Stimulated activated memory B cell treated with anti-CD40 and anti-IgM and Interleukin-4, amounts not matched to agents 10 μg/mL and 1 μg/mL and 100 μg/mL, for 72 hours (primary cell): ENCODE measurements at regions not wholly inside any gene's neighbourhood (a gene's known extent, or its start where the extent isn't known, plus 50 kb on each side); places are given as distances from the start of the nearest gene placed in this dataset.

Experiments
- ATAC-seq: fragments of 150-1000 bp; cut with Tn5 transposase; 2 replicates; pipeline ENCODE4 v1.10.0; 2021
- H3K27ac Mint-ChIP-seq: one replicate; pipeline ENCODE4 v1.8.0; 2022; ENCODE audit warnings: mild to moderate bottlenecking, mixed read lengths
- H3K27me3 Mint-ChIP-seq: one replicate; pipeline ENCODE4 v1.8.0; 2022; ENCODE audit warnings: mixed read lengths
- H3K36me3 Mint-ChIP-seq: one replicate; pipeline ENCODE4 v1.8.0; 2022; ENCODE audit warnings: mixed read lengths
- H3K4me1 Mint-ChIP-seq: one replicate; pipeline ENCODE4 v1.8.0; 2022; ENCODE audit warnings: mixed read lengths
- H3K4me3 Mint-ChIP-seq: one replicate; pipeline ENCODE4 v1.8.0; 2022; ENCODE audit warnings: mild to moderate bottlenecking, moderate library complexity, mixed read lengths
- H3K9me3 Mint-ChIP-seq: one replicate; pipeline ENCODE4 v1.8.0; 2022; ENCODE audit warnings: mixed read lengths

- ATAC-seq = no peak
- H3K4me3 Mint-ChIP-seq = no peak overlapping the region
- H3K27ac Mint-ChIP-seq = no peak overlapping the region
- H3K36me3 Mint-ChIP-seq = no peaks in the 10 kb centered on the region
- H3K27me3 Mint-ChIP-seq = no peaks in the 10 kb centered on the region
- H3K9me3 Mint-ChIP-seq = peaks cover 5% of the 10 kb centered on the region
- H3K4me1 Mint-ChIP-seq = no peaks in the 10 kb centered on the region
Measured at GRCh38 chr4:57265831-57266582, 155.8 kb upstream of the IGFBP7 start.

GRCh38 chr4:57254754-57255153 lies 144.6 kb upstream of the IGFBP7 start:
- no peak for ATAC-seq
- no peak overlapping the region for H3K4me3 Mint-ChIP-seq
- H3K36me3 Mint-ChIP-seq = no peaks in the 10 kb centered on the region
- H3K27ac Mint-ChIP-seq = no peak overlapping the region
- peaks cover 6% of the 10 kb centered on the region for H3K9me3 Mint-ChIP-seq
- H3K4me1 Mint-ChIP-seq = no peaks in the 10 kb centered on the region
- H3K27me3 Mint-ChIP-seq = no peaks in the 10 kb centered on the region

- Mint-ChIP-seq H3K27me3 (no peaks in the 10 kb centered on the region), H3K27ac (no peak overlapping the region), H3K36me3 (no peaks in the 10 kb centered on the region), H3K4me3 (no peak overlapping the region), H3K4me1 (no peaks in the 10 kb centered on the region), H3K9me3 (no peaks in the 10 kb centered on the region)
- ATAC-seq = no peak
Measured at GRCh38 chr4:57249083-57249482, 138.9 kb upstream of the IGFBP7 start.

- H3K27ac Mint-ChIP-seq = no peak overlapping the region
- ATAC-seq = no peak
- H3K4me1 Mint-ChIP-seq = no peaks in the 10 kb centered on the region
- no peaks in the 10 kb centered on the region for H3K9me3 Mint-ChIP-seq
- no peaks in the 10 kb centered on the region for H3K27me3 Mint-ChIP-seq
- no peaks in the 10 kb centered on the region for H3K36me3 Mint-ChIP-seq
- H3K4me3 Mint-ChIP-seq = no peak overlapping the region
Measured at GRCh38 chr4:57243076-57243475, 132.9 kb upstream of the IGFBP7 start.

- H3K4me3 Mint-ChIP-seq = no peak overlapping the region
Measured at GRCh38 chr4:57234252-57234775, 124.1 kb upstream of the IGFBP7 start.

GRCh38 chr4:57233386-57233785 lies 123.2 kb upstream of the IGFBP7 start:
- no peak overlapping the region for H3K27ac Mint-ChIP-seq
- ATAC-seq = no peak
- no peaks in the 10 kb centered on the region for H3K4me1 Mint-ChIP-seq
- H3K4me3 Mint-ChIP-seq = no peak overlapping the region
- H3K36me3 Mint-ChIP-seq = no peaks in the 10 kb centered on the region
- peaks cover 1% of the 10 kb centered on the region for H3K27me3 Mint-ChIP-seq
- H3K9me3 Mint-ChIP-seq = peaks cover 3% of the 10 kb centered on the region

More at GRCh38 chr4:57234252-57234775, 124.1 kb upstream of the IGFBP7 start:
- Mint-ChIP-seq H3K4me1 (no peaks in the 10 kb centered on the region), H3K9me3 (peaks cover 3% of the 10 kb centered on the region), H3K36me3 (no peaks in the 10 kb centered on the region), H3K27ac (no peak overlapping the region), H3K27me3 (no peaks in the 10 kb centered on the region)
- no peak for ATAC-seq

- ATAC-seq = no peak
- Mint-ChIP-seq H3K27me3 (peaks cover 10% of the 10 kb centered on the region), H3K36me3 (no peaks in the 10 kb centered on the region), H3K9me3 (peaks cover 3% of the 10 kb centered on the region), H3K4me1 (no peaks in the 10 kb centered on the region), H3K27ac (no peak overlapping the region), H3K4me3 (no peak overlapping the region)
Measured at GRCh38 chr4:57231781-57232180, 121.6 kb upstream of the IGFBP7 start.

GRCh38 chr4:57220734-57221133 lies 110.5 kb upstream of the IGFBP7 start:
- no peaks in the 10 kb centered on the region for H3K36me3 Mint-ChIP-seq
- H3K27me3 Mint-ChIP-seq = no peaks in the 10 kb centered on the region
- no peaks in the 10 kb centered on the region for H3K4me1 Mint-ChIP-seq
- H3K4me3 Mint-ChIP-seq = no peak overlapping the region
- ATAC-seq = no peak
- no peaks in the 10 kb centered on the region for H3K9me3 Mint-ChIP-seq
- no peak overlapping the region for H3K27ac Mint-ChIP-seq

- Mint-ChIP-seq H3K27ac (no peak overlapping the region), H3K4me3 (no peak overlapping the region), H3K27me3 (no peaks in the 10 kb centered on the region), H3K4me1 (no peaks in the 10 kb centered on the region), H3K9me3 (no peaks in the 10 kb centered on the region), H3K36me3 (no peaks in the 10 kb centered on the region)
- peak; percentile 54 for ATAC-seq
Measured at GRCh38 chr4:57220172-57220571, 110.0 kb upstream of the IGFBP7 start.

GRCh38 chr4:57219431-57219830 lies 109.2 kb upstream of the IGFBP7 start:
- H3K36me3 Mint-ChIP-seq = no peaks in the 10 kb centered on the region
- H3K27ac Mint-ChIP-seq = no peak overlapping the region
- no peaks in the 10 kb centered on the region for H3K4me1 Mint-ChIP-seq
- H3K27me3 Mint-ChIP-seq = no peaks in the 10 kb centered on the region
- H3K4me3 Mint-ChIP-seq = no peak overlapping the region
- no peak for ATAC-seq
- no peaks in the 10 kb centered on the region for H3K9me3 Mint-ChIP-seq

- no peak for ATAC-seq
- peaks cover 5% of the 10 kb centered on the region for H3K9me3 Mint-ChIP-seq
- H3K4me1 Mint-ChIP-seq = no peaks in the 10 kb centered on the region
Measured at GRCh38 chr4:57214654-57215411, 104.6 kb upstream of the IGFBP7 start.

GRCh38 chr4:57211131-57211530 lies 100.9 kb upstream of the IGFBP7 start:
- Mint-ChIP-seq H3K4me1 (no peaks in the 10 kb centered on the region), H3K36me3 (no peaks in the 10 kb centered on the region), H3K9me3 (peaks cover 5% of the 10 kb centered on the region), H3K4me3 (no peak overlapping the region), H3K27ac (no peak overlapping the region), H3K27me3 (no peaks in the 10 kb centered on the region)
- ATAC-seq = no peak

More at GRCh38 chr4:57214654-57215411, 104.6 kb upstream of the IGFBP7 start:
- Mint-ChIP-seq H3K27ac (no peak overlapping the region), H3K36me3 (no peaks in the 10 kb centered on the region), H3K27me3 (no peaks in the 10 kb centered on the region), H3K4me3 (no peak overlapping the region)

GRCh38 chr4:57206172-57206571 lies 96.0 kb upstream of the IGFBP7 start:
- H3K27me3 Mint-ChIP-seq = no peaks in the 10 kb centered on the region
- peaks cover 5% of the 10 kb centered on the region for H3K9me3 Mint-ChIP-seq
- no peak overlapping the region for H3K4me3 Mint-ChIP-seq
- H3K27ac Mint-ChIP-seq = no peak overlapping the region
- no peak for ATAC-seq
- H3K4me1 Mint-ChIP-seq = no peaks in the 10 kb centered on the region
- no peaks in the 10 kb centered on the region for H3K36me3 Mint-ChIP-seq

GRCh38 chr4:57205580-57205979 lies 95.4 kb upstream of the IGFBP7 start:
- Mint-ChIP-seq H3K36me3 (no peaks in the 10 kb centered on the region), H3K27me3 (no peaks in the 10 kb centered on the region), H3K4me1 (no peaks in the 10 kb centered on the region), H3K4me3 (no peak overlapping the region), H3K27ac (no peak overlapping the region), H3K9me3 (peaks cover under 1% of the 10 kb centered on the region)
- no peak for ATAC-seq

- Mint-ChIP-seq H3K4me1 (no peaks in the 10 kb centered on the region), H3K9me3 (no peaks in the 10 kb centered on the region), H3K36me3 (no peaks in the 10 kb centered on the region), H3K27me3 (no peaks in the 10 kb centered on the region), H3K27ac (no peak overlapping the region), H3K4me3 (no peak overlapping the region)
- no peak for ATAC-seq
Measured at GRCh38 chr4:57200799-57201327, 90.7 kb upstream of the IGFBP7 start.
